ENCODE measurements at regions not wholly inside any gene's neighbourhood (a gene's known extent, or its start where the extent isn't known, plus 50 kb on each side); places are given as distances from the start of the nearest gene placed in this dataset.

GRCh38 chr2:81436256-81436655, 1131.7 kb upstream of the LRRTM1 start:
- Histone ChIP-seq H3K79me2 (ENCODE audit: control insufficient read depth, insufficient read depth, low read length) (no peaks in the 10 kb centered on the region), H3K4me1 (ENCODE audit: control insufficient read depth, extremely low read depth, insufficient read depth, low read length) (no peaks in the 10 kb centered on the region), H4K20me1 (ENCODE audit: control insufficient read depth, extremely low read depth, insufficient read depth, low read length) (no peaks in the 10 kb centered on the region), H3K9me3 (ENCODE audit: control insufficient read depth, low read depth, low read length) (no peaks in the 10 kb centered on the region), H3K9me1 (ENCODE audit: control insufficient read depth, extremely low read depth, insufficient read depth, low read length) (no peaks in the 10 kb centered on the region), H3K27me3 (ENCODE audit: control insufficient read depth, extremely low read depth, insufficient read depth, low read length) (no peaks in the 10 kb centered on the region), H3K9ac (ENCODE audit: control insufficient read depth, extremely low read depth, insufficient read depth, low read length) (no peak overlapping the region), H3K36me3 (ENCODE audit: control insufficient read depth in 2 of 2, extremely low read depth in 1 of 2, insufficient read depth in 2 of 2, low read length in 2 of 2) (no peaks in the 10 kb centered on the region), H3K27ac (ENCODE audit: control insufficient read depth, insufficient read depth, low read length) (no peak overlapping the region), H2AFZ (ENCODE audit: control insufficient read depth, low read length) (no peak overlapping the region), H3K4me2 (ENCODE audit: control insufficient read depth, extremely low read depth, insufficient read depth, low read depth, low read length) (no peak overlapping the region), H3K4me3 (ENCODE audit: control insufficient read depth in 2 of 3, extremely low read depth in 1 of 3, insufficient read depth in 2 of 3, low read depth in 1 of 3, low read length in 3 of 3) (no peak overlapping the region)
- FAIRE-seq (no peak), DNase-seq (ENCODE audit: low read depth, low spot score) (no peak)
- dilution Hi-C loops (cut with MboI; ENCODE audit: extremely low pct_ligation_motif_present, low sequenced_read_pairs) = no loop called here
- TF ChIP-seq EZH2 (IDR thresholded peaks at IDR 0.05; ENCODE audit: low read length) = no peak
- no peak for TF ChIP-seq CTCF (optimal IDR thresholded peaks at IDR 0.05 in 1 of 3, IDR thresholded peaks at IDR 0.05 in 1 of 3, conservative IDR thresholded peaks at IDR 0.05 in 1 of 3; ENCODE audit: extremely low read depth in 1 of 3, insufficient read depth in 2 of 3, low read length in 3 of 3)

- Histone ChIP-seq H3K4me1 (ENCODE audit: control insufficient read depth, extremely low read depth, insufficient read depth, low read length) (no peaks in the 10 kb centered on the region), H2AFZ (ENCODE audit: control insufficient read depth, low read length) (no peak overlapping the region), H3K36me3 (ENCODE audit: control insufficient read depth in 2 of 2, extremely low read depth in 1 of 2, insufficient read depth in 2 of 2, low read length in 2 of 2) (no peaks in the 10 kb centered on the region), H3K79me2 (ENCODE audit: control insufficient read depth, insufficient read depth, low read length) (no peaks in the 10 kb centered on the region), H3K27me3 (ENCODE audit: control insufficient read depth, extremely low read depth, insufficient read depth, low read length) (no peaks in the 10 kb centered on the region), H3K9me1 (ENCODE audit: control insufficient read depth, extremely low read depth, insufficient read depth, low read length) (no peaks in the 10 kb centered on the region), H3K4me3 (ENCODE audit: control insufficient read depth in 2 of 3, extremely low read depth in 1 of 3, insufficient read depth in 2 of 3, low read depth in 1 of 3, low read length in 3 of 3) (no peak overlapping the region), H3K9me3 (ENCODE audit: control insufficient read depth, low read depth, low read length) (no peaks in the 10 kb centered on the region), H3K9ac (ENCODE audit: control insufficient read depth, extremely low read depth, insufficient read depth, low read length) (no peak overlapping the region), H3K4me2 (ENCODE audit: control insufficient read depth, extremely low read depth, insufficient read depth, low read depth, low read length) (no peak overlapping the region), H3K27ac (ENCODE audit: control insufficient read depth, insufficient read depth, low read length) (no peak overlapping the region), H4K20me1 (ENCODE audit: control insufficient read depth, extremely low read depth, insufficient read depth, low read length) (no peaks in the 10 kb centered on the region)
- TF ChIP-seq EZH2 (IDR thresholded peaks at IDR 0.05; ENCODE audit: low read length) (no peak), CTCF (optimal IDR thresholded peaks at IDR 0.05 in 1 of 3, IDR thresholded peaks at IDR 0.05 in 1 of 3, conservative IDR thresholded peaks at IDR 0.05 in 1 of 3; ENCODE audit: extremely low read depth in 1 of 3, insufficient read depth in 2 of 3, low read length in 3 of 3) (no peak)
- DNase-seq (ENCODE audit: low read depth, low spot score) (no peak), FAIRE-seq (no peak)
- dilution Hi-C loops (cut with MboI; ENCODE audit: extremely low pct_ligation_motif_present, low sequenced_read_pairs) = no loop called here
These were observed 1108.1 kb upstream of the LRRTM1 start for GRCh38 chr2:81412681-81413080.
